Liver (tissue), 8 donors: ENCODE measurements at regions not wholly inside any gene's neighbourhood (a gene's known extent, or its start where the extent isn't known, plus 50 kb on each side); places are given as distances from the start of the nearest gene placed in this dataset.

ENCODE experiments used
- DNase-seq: peaks from one replicate; pipeline ENCODE4 v3.0.0-alpha.2; 2017; ENCODE audit warnings: low spot score
- H3K27ac ChIP-seq, 2 donors: one replicate each; pipeline ENCODE4 v1.7.0; 2013; ENCODE audit warnings: inconsistent platforms in 2 of 2, low read length in 2 of 2, control low read depth in 1 of 2, low read depth in 1 of 2, mild to moderate bottlenecking in 1 of 2
- H3K27me3 ChIP-seq, 4 donors: one replicate each; pipeline versions ENCODE4 v1.6.1 to v1.7.0; 2013; ENCODE audit warnings: low read length in 3 of 4, inconsistent platforms in 1 of 4, mild to moderate bottlenecking in 1 of 4, moderate library complexity in 1 of 4; ENCODE audit not compliant: control insufficient read depth in 4 of 4, insufficient read depth in 4 of 4
- H3K36me3 ChIP-seq, 4 donors: one replicate each; pipeline versions ENCODE4 v1.6.1 to v1.7.0; 2013; ENCODE audit warnings: low read length in 3 of 4, mild to moderate bottlenecking in 3 of 4, low read depth in 1 of 4, moderate library complexity in 1 of 4; ENCODE audit not compliant: control insufficient read depth in 4 of 4, insufficient read depth in 3 of 4
- H3K4me1 ChIP-seq, 4 donors: one replicate each; pipeline versions ENCODE4 v1.6.1 to v1.7.0; 2013; ENCODE audit warnings: low read length in 3 of 4, mild to moderate bottlenecking in 3 of 4, moderate library complexity in 1 of 4; ENCODE audit not compliant: control insufficient read depth in 4 of 4, insufficient read depth in 4 of 4
- H3K4me3 ChIP-seq, 3 donors: one replicate each; pipeline versions ENCODE4 v1.6.1 to v1.7.0; 2013; ENCODE audit warnings: low read length in 3 of 3, control low read depth in 1 of 3, low read depth in 1 of 3, mild to moderate bottlenecking in 1 of 3
- H3K9ac ChIP-seq, 2 donors: one replicate each; pipeline ENCODE4 v1.7.0; 2013; ENCODE audit warnings: low read length in 2 of 2, mild to moderate bottlenecking in 2 of 2, moderate library complexity in 2 of 2, control low read depth in 1 of 2, low read depth in 1 of 2
- H3K9me3 ChIP-seq, 4 donors: one replicate each; pipeline versions ENCODE4 v1.6.1 to v1.7.0; 2013; ENCODE audit warnings: low read length in 3 of 4; ENCODE audit not compliant: control insufficient read depth in 4 of 4
- ATF3 ChIP-seq: IDR thresholded peaks from 2 replicates; pipeline ENCODE4 v1.6.1; 2016; ENCODE audit warnings: antibody characterized with exemption
- EGR1 ChIP-seq, 2 donors: IDR thresholded peaks; 2 replicates each; pipeline ENCODE4 v1.6.1; 2016 to 2018; ENCODE audit warnings: antibody characterized with exemption in 2 of 2, low read depth in 2 of 2
- FOXA1 ChIP-seq: IDR thresholded peaks from 2 replicates; pipeline ENCODE4 v1.6.1; 2016; ENCODE audit warnings: antibody characterized with exemption
- FOXA2 ChIP-seq: IDR thresholded peaks from 2 replicates; pipeline ENCODE4 v1.6.1; 2016; ENCODE audit warnings: antibody characterized with exemption
- GABPA ChIP-seq, 2 donors: IDR thresholded peaks in 1 of 2; conservative IDR thresholded peaks in 1 of 2; 2 replicates each; pipeline ENCODE4 v1.6.1; 2016; ENCODE audit warnings: antibody characterized with exemption in 2 of 2, mild to moderate bottlenecking in 1 of 2, moderate library complexity in 1 of 2
- HNF4A ChIP-seq, 2 donors: conservative IDR thresholded peaks; 2 replicates each; pipeline ENCODE4 v1.6.1; 2016; ENCODE audit warnings: antibody characterized with exemption in 2 of 2, mild to moderate bottlenecking in 2 of 2
- HNF4G ChIP-seq: IDR thresholded peaks from 2 replicates; pipeline ENCODE4 v1.6.1; 2016; ENCODE audit warnings: antibody characterized with exemption
- MAX ChIP-seq: IDR thresholded peaks from 2 replicates; pipeline ENCODE4 v1.6.1; 2016; ENCODE audit warnings: antibody characterized with exemption
- NR2F2 ChIP-seq: IDR thresholded peaks from 2 replicates; pipeline ENCODE4 v1.6.1; 2016; ENCODE audit warnings: antibody characterized with exemption
- RAD21 ChIP-seq, 2 donors: IDR thresholded peaks; 2 replicates each; pipeline ENCODE4 v1.6.1; 2016; ENCODE audit warnings: antibody characterized with exemption in 2 of 2, mild to moderate bottlenecking in 2 of 2
- REST ChIP-seq: IDR thresholded peaks from 2 replicates; pipeline ENCODE4 v1.6.1; 2016; ENCODE audit warnings: antibody characterized with exemption, mild to moderate bottlenecking
- RXRA ChIP-seq, 2 donors: IDR thresholded peaks; 2 replicates each; pipeline ENCODE4 v1.6.1; 2017 to 2018; ENCODE audit warnings: antibody characterized with exemption in 2 of 2, mild to moderate bottlenecking in 1 of 2
- SP1 ChIP-seq: IDR thresholded peaks from 2 replicates; pipeline ENCODE4 v1.6.1; 2018; ENCODE audit warnings: antibody characterized with exemption, mild to moderate bottlenecking
- TAF1 ChIP-seq: conservative IDR thresholded peaks from 2 replicates; pipeline ENCODE4 v1.6.1; 2016; ENCODE audit warnings: antibody characterized with exemption, mild to moderate bottlenecking
- YY1 ChIP-seq: IDR thresholded peaks from 2 replicates; pipeline ENCODE4 v1.6.1; 2016; ENCODE audit warnings: antibody characterized with exemption, mild to moderate bottlenecking
- WGBS: extraction: QIAGEN DNeasy Blood & Tissue Kit; methylation state at CpG from one replicate; pipeline ENCODE4 v1.1.7; 2013; 5-methylcytosine and 5-hydroxymethylcytosine counted together
- TF ChIP-seq, protein P1 (sequence below): IDR thresholded peaks from 2 replicates; pipeline ENCODE4 v1.6.1; 2016; ENCODE audit warnings: antibody characterized with exemption
- TF ChIP-seq, protein P2 (sequence below): fragments of 150-350 bp; IDR thresholded peaks from 2 replicates; pipeline ENCODE4 v1.5.1; 2017; ENCODE audit warnings: improper control_type of control experiment, low read depth, low read length; ENCODE audit not compliant: missing input control
- donor health status: healthy.
- donor health status: healthy.
- donor health status: healthy.
- donor health status: healthy.
- donor health status: healthy.

DNA sequence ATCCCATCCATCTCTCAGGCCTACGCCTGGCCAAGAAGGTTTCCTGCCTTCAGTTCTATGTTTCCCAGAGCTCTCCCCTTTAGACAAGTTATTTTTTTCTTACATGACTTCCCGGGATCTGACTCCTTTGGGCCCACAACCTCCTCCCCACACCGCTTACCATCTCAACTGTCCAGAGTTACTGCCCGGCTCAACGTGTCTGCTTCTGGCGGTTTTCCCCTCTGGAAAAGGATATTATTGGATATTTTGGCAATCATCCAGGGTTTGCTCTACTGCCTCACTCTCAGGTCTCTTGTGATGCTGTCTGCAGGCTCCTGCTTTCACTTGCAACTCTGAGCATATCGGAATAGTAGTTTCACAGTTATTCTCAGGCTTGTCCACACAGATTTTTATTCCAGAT is 318.2 kb upstream of the CAMK1G start (continued):
- TF ChIP-seq, protein P1, sequence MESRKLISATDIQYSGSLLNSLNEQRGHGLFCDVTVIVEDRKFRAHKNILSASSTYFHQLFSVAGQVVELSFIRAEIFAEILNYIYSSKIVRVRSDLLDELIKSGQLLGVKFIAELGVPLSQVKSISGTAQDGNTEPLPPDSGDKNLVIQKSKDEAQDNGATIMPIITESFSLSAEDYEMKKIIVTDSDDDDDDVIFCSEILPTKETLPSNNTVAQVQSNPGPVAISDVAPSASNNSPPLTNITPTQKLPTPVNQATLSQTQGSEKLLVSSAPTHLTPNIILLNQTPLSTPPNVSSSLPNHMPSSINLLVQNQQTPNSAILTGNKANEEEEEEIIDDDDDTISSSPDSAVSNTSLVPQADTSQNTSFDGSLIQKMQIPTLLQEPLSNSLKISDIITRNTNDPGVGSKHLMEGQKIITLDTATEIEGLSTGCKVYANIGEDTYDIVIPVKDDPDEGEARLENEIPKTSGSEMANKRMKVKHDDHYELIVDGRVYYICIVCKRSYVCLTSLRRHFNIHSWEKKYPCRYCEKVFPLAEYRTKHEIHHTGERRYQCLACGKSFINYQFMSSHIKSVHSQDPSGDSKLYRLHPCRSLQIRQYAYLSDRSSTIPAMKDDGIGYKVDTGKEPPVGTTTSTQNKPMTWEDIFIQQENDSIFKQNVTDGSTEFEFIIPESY, result no peak
- TF ChIP-seq EGR1 (IDR thresholded peaks at IDR 0.05; ENCODE audit: low read depth in 2 of 2), result no peak
- no peak for TF ChIP-seq RAD21 (IDR thresholded peaks at IDR 0.05)

DNA sequence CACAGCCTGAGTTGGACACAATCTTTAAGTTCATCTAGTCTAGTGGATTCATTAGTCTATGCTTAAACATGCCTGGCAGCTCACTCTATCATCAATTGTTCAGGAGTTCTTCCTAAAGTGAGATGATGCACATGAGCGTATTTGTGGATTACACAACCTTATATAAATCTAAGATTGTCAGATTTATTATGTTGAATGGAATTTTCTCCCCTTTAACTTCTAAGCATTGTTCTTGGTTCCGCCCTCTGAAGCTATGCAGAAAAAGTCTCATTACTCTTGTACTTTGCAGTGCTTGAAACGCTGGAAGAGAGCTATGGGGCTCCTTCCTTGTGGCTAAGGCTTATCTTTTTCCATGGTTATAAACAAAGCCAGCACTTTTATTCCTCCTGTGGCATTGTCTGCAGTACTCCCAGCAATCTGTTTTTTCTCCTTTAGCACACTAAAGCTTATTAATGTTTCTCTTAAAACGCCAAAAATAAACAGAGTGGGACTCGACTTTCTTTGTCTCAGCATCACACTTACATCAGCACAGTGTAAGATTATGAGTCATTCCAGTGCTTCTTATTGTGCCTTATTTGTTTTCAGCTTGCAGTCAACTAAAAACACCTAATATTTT is 316.8 kb upstream of the CAMK1G start:
- no peaks in the 10 kb centered on the region for H3K9me3 ChIP-seq
- H3K27me3 ChIP-seq, result peaks cover 0 to 3% (median 0%) of the 10 kb centered on the region in 4 donors
- H3K4me3 ChIP-seq, result no peak overlapping the region
- no peaks in the 10 kb centered on the region for H3K36me3 ChIP-seq
- no peak overlapping the region for H3K27ac ChIP-seq
- WGBS, result 51% methylated on average over 5 of the region's 5 CpGs
- no peaks in the 10 kb centered on the region for H3K4me1 ChIP-seq
- H3K9ac ChIP-seq, result no peak overlapping the region
- DNase-seq, result no peak
- TF ChIP-seq HNF4G (no peak), FOXA2 (no peak), YY1 (no peak), EGR1 (IDR thresholded peaks at IDR 0.05; ENCODE audit: low read depth in 2 of 2) (no peak), NR2F2 (no peak)
- TF ChIP-seq, protein P1, result no peak

- no peaks in the 10 kb centered on the region for H3K36me3 ChIP-seq
- DNase-seq, result no peak
- no peak overlapping the region for H3K4me3 ChIP-seq
- WGBS, result 68% methylated on average over 2 of the region's 2 CpGs
- H3K9me3 ChIP-seq, result no peaks in the 10 kb centered on the region
- H3K4me1 ChIP-seq, result no peaks in the 10 kb centered on the region
- TF ChIP-seq EGR1 (IDR thresholded peaks at IDR 0.05; ENCODE audit: low read depth in 2 of 2) (no peak), FOXA1 (no peak), RXRA (IDR thresholded peaks at IDR 0.05) (no peak), HNF4A (conservative IDR thresholded peaks at IDR 0.05) (no peak), FOXA2 (no peak), NR2F2 (no peak), REST (no peak), GABPA (IDR thresholded peaks at IDR 0.05 in 1 of 2, conservative IDR thresholded peaks at IDR 0.05 in 1 of 2) (no peak), YY1 (no peak), ATF3 (no peak), RAD21 (IDR thresholded peaks at IDR 0.05) (no peak), SP1 (no peak), TAF1 (no peak), MAX (no peak)
- TF ChIP-seq, protein P1, result no peak
- TF ChIP-seq, protein P2, sequence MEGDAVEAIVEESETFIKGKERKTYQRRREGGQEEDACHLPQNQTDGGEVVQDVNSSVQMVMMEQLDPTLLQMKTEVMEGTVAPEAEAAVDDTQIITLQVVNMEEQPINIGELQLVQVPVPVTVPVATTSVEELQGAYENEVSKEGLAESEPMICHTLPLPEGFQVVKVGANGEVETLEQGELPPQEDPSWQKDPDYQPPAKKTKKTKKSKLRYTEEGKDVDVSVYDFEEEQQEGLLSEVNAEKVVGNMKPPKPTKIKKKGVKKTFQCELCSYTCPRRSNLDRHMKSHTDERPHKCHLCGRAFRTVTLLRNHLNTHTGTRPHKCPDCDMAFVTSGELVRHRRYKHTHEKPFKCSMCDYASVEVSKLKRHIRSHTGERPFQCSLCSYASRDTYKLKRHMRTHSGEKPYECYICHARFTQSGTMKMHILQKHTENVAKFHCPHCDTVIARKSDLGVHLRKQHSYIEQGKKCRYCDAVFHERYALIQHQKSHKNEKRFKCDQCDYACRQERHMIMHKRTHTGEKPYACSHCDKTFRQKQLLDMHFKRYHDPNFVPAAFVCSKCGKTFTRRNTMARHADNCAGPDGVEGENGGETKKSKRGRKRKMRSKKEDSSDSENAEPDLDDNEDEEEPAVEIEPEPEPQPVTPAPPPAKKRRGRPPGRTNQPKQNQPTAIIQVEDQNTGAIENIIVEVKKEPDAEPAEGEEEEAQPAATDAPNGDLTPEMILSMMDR, result no peak
- no peak overlapping the region for H3K9ac ChIP-seq
- H3K27ac ChIP-seq, result no peak overlapping the region
- H3K27me3 ChIP-seq, result peaks cover 0 to 3% (median 0%) of the 10 kb centered on the region in 4 donors
Observed at GRCh38 chr1:209267968-209268367, 315.5 kb upstream of the CAMK1G start.
